ENCODE measurements at regions not wholly inside any gene's neighbourhood (a gene's known extent, or its start where the extent isn't known, plus 50 kb on each side); places are given as distances from the start of the nearest gene placed in this dataset.

GRCh38 chr6:92848901-92849300, 570.5 kb downstream of the EPHA7 start:
- no peak overlapping the region for H3K4me3 ChIP-seq (ENCODE audit: low read length in 3 of 3)
- no peaks in the 10 kb centered on the region for H3K36me3 ChIP-seq (ENCODE audit: control insufficient read depth in 3 of 3, insufficient read depth in 3 of 3, low read length in 3 of 3)
- no peak overlapping the region for H3K27ac ChIP-seq (ENCODE audit: low read depth, low read length)
- H3K9me3 ChIP-seq (ENCODE audit: control insufficient read depth in 3 of 3, low read length in 3 of 3), result no peaks in the 10 kb centered on the region
- no peaks in the 10 kb centered on the region for H3K4me1 ChIP-seq (ENCODE audit: control insufficient read depth in 3 of 3, insufficient read depth in 3 of 3, low read length in 3 of 3)
- no peak overlapping the region for H3K9ac ChIP-seq (ENCODE audit: low read depth in 1 of 3, low read length in 3 of 3)
- no peaks in the 10 kb centered on the region for H3K27me3 ChIP-seq (ENCODE audit: control insufficient read depth in 3 of 3, insufficient read depth in 3 of 3, low read length in 3 of 3)

- no peaks in the 10 kb centered on the region for H3K9me3 ChIP-seq (ENCODE audit: control insufficient read depth in 3 of 3, low read length in 3 of 3)
- no peaks in the 10 kb centered on the region for H3K4me1 ChIP-seq (ENCODE audit: control insufficient read depth in 3 of 3, insufficient read depth in 3 of 3, low read length in 3 of 3)
- no peak overlapping the region for H3K9ac ChIP-seq (ENCODE audit: low read depth in 1 of 3, low read length in 3 of 3)
- no peaks in the 10 kb centered on the region for H3K36me3 ChIP-seq (ENCODE audit: control insufficient read depth in 3 of 3, insufficient read depth in 3 of 3, low read length in 3 of 3)
- no peaks in the 10 kb centered on the region for H3K27me3 ChIP-seq (ENCODE audit: control insufficient read depth in 3 of 3, insufficient read depth in 3 of 3, low read length in 3 of 3)
- H3K27ac ChIP-seq (ENCODE audit: low read depth, low read length), result no peak overlapping the region
- no peak overlapping the region for H3K4me3 ChIP-seq (ENCODE audit: low read length in 3 of 3)
Measured at GRCh38 chr6:92848459-92848858, 570.9 kb downstream of the EPHA7 start.

- Histone ChIP-seq H3K36me3 (ENCODE audit: control insufficient read depth in 3 of 3, insufficient read depth in 3 of 3, low read length in 3 of 3) (no peaks in the 10 kb centered on the region), H3K27ac (ENCODE audit: low read depth, low read length) (no peak overlapping the region), H3K27me3 (ENCODE audit: control insufficient read depth in 3 of 3, insufficient read depth in 3 of 3, low read length in 3 of 3) (no peaks in the 10 kb centered on the region), H3K4me1 (ENCODE audit: control insufficient read depth in 3 of 3, insufficient read depth in 3 of 3, low read length in 3 of 3) (no peaks in the 10 kb centered on the region), H3K9ac (ENCODE audit: low read depth in 1 of 3, low read length in 3 of 3) (no peak overlapping the region), H3K4me3 (ENCODE audit: low read length in 3 of 3) (no peak overlapping the region), H3K9me3 (ENCODE audit: control insufficient read depth in 3 of 3, low read length in 3 of 3) (no peaks in the 10 kb centered on the region)
Measured at GRCh38 chr6:92847988-92848387, 571.4 kb downstream of the EPHA7 start.

GRCh38 chr6:92840246-92840930, 579.0 kb downstream of the EPHA7 start:
- H3K36me3 ChIP-seq (ENCODE audit: control insufficient read depth in 3 of 3, insufficient read depth in 3 of 3, low read length in 3 of 3), result no peaks in the 10 kb centered on the region

GRCh38 chr6:92828788-92829187, 590.6 kb downstream of the EPHA7 start:
- H3K9me3 ChIP-seq (ENCODE audit: control insufficient read depth in 3 of 3, low read length in 3 of 3), result no peaks in the 10 kb centered on the region
- H3K27ac ChIP-seq (ENCODE audit: low read depth, low read length), result no peak overlapping the region
- no peaks in the 10 kb centered on the region for H3K4me1 ChIP-seq (ENCODE audit: control insufficient read depth in 3 of 3, insufficient read depth in 3 of 3, low read length in 3 of 3)
- H3K27me3 ChIP-seq (ENCODE audit: control insufficient read depth in 3 of 3, insufficient read depth in 3 of 3, low read length in 3 of 3), result no peaks in the 10 kb centered on the region
- no peak overlapping the region for H3K9ac ChIP-seq (ENCODE audit: low read depth in 1 of 3, low read length in 3 of 3)
- H3K36me3 ChIP-seq (ENCODE audit: control insufficient read depth in 3 of 3, insufficient read depth in 3 of 3, low read length in 3 of 3), result no peaks in the 10 kb centered on the region
- H3K4me3 ChIP-seq (ENCODE audit: low read length in 3 of 3), result no peak overlapping the region

More at GRCh38 chr6:92840246-92840930, 579.0 kb downstream of the EPHA7 start:
- no peak overlapping the region for H3K4me3 ChIP-seq (ENCODE audit: low read length in 3 of 3)
- no peak overlapping the region for H3K27ac ChIP-seq (ENCODE audit: low read depth, low read length)
- H3K9me3 ChIP-seq (ENCODE audit: control insufficient read depth in 3 of 3, low read length in 3 of 3), result no peaks in the 10 kb centered on the region
- no peak overlapping the region for H3K9ac ChIP-seq (ENCODE audit: low read depth in 1 of 3, low read length in 3 of 3)
- H3K27me3 ChIP-seq (ENCODE audit: control insufficient read depth in 3 of 3, insufficient read depth in 3 of 3, low read length in 3 of 3), result no peaks in the 10 kb centered on the region
- H3K4me1 ChIP-seq (ENCODE audit: control insufficient read depth in 3 of 3, insufficient read depth in 3 of 3, low read length in 3 of 3), result no peaks in the 10 kb centered on the region

- Histone ChIP-seq H3K4me3 (ENCODE audit: low read length in 3 of 3) (no peak overlapping the region), H3K27me3 (ENCODE audit: control insufficient read depth in 3 of 3, insufficient read depth in 3 of 3, low read length in 3 of 3) (no peaks in the 10 kb centered on the region), H3K4me1 (ENCODE audit: control insufficient read depth in 3 of 3, insufficient read depth in 3 of 3, low read length in 3 of 3) (no peaks in the 10 kb centered on the region), H3K9ac (ENCODE audit: low read depth in 1 of 3, low read length in 3 of 3) (no peak overlapping the region), H3K27ac (ENCODE audit: low read depth, low read length) (no peak overlapping the region), H3K36me3 (ENCODE audit: control insufficient read depth in 3 of 3, insufficient read depth in 3 of 3, low read length in 3 of 3) (no peaks in the 10 kb centered on the region), H3K9me3 (ENCODE audit: control insufficient read depth in 3 of 3, low read length in 3 of 3) (no peaks in the 10 kb centered on the region)
Measured at GRCh38 chr6:92827104-92827503, 592.3 kb downstream of the EPHA7 start.

- no peaks in the 10 kb centered on the region for H3K4me1 ChIP-seq (ENCODE audit: control insufficient read depth in 3 of 3, insufficient read depth in 3 of 3, low read length in 3 of 3)
- no peak overlapping the region for H3K9ac ChIP-seq (ENCODE audit: low read depth in 1 of 3, low read length in 3 of 3)
- no peak overlapping the region for H3K4me3 ChIP-seq (ENCODE audit: low read length in 3 of 3)
- H3K27me3 ChIP-seq (ENCODE audit: control insufficient read depth in 3 of 3, insufficient read depth in 3 of 3, low read length in 3 of 3), result no peaks in the 10 kb centered on the region
- H3K9me3 ChIP-seq (ENCODE audit: control insufficient read depth in 3 of 3, low read length in 3 of 3), result no peaks in the 10 kb centered on the region
- H3K36me3 ChIP-seq (ENCODE audit: control insufficient read depth in 3 of 3, insufficient read depth in 3 of 3, low read length in 3 of 3), result no peaks in the 10 kb centered on the region
- no peak overlapping the region for H3K27ac ChIP-seq (ENCODE audit: low read depth, low read length)
Measured at GRCh38 chr6:92826633-92827032, 592.7 kb downstream of the EPHA7 start.

GRCh38 chr6:92822222-92822621, 597.1 kb downstream of the EPHA7 start:
- H3K27me3 ChIP-seq (ENCODE audit: control insufficient read depth in 3 of 3, insufficient read depth in 3 of 3, low read length in 3 of 3), result no peaks in the 10 kb centered on the region
- H3K27ac ChIP-seq (ENCODE audit: low read depth, low read length), result no peak overlapping the region
- no peaks in the 10 kb centered on the region for H3K4me1 ChIP-seq (ENCODE audit: control insufficient read depth in 3 of 3, insufficient read depth in 3 of 3, low read length in 3 of 3)
- H3K9me3 ChIP-seq (ENCODE audit: control insufficient read depth in 3 of 3, low read length in 3 of 3), result no peaks in the 10 kb centered on the region
- H3K36me3 ChIP-seq (ENCODE audit: control insufficient read depth in 3 of 3, insufficient read depth in 3 of 3, low read length in 3 of 3), result no peaks in the 10 kb centered on the region
- no peak overlapping the region for H3K9ac ChIP-seq (ENCODE audit: low read depth in 1 of 3, low read length in 3 of 3)
- no peak overlapping the region for H3K4me3 ChIP-seq (ENCODE audit: low read length in 3 of 3)

- no peaks in the 10 kb centered on the region for H3K4me1 ChIP-seq (ENCODE audit: control insufficient read depth in 3 of 3, insufficient read depth in 3 of 3, low read length in 3 of 3)
- no peak overlapping the region for H3K4me3 ChIP-seq (ENCODE audit: low read length in 3 of 3)
- no peaks in the 10 kb centered on the region for H3K9me3 ChIP-seq (ENCODE audit: control insufficient read depth in 3 of 3, low read length in 3 of 3)
Measured at GRCh38 chr6:92820601-92821000, 598.8 kb downstream of the EPHA7 start.

GRCh38 chr6:92810913-92811312, 608.4 kb downstream of the EPHA7 start:
- H3K36me3 ChIP-seq (ENCODE audit: control insufficient read depth in 3 of 3, insufficient read depth in 3 of 3, low read length in 3 of 3), result no peaks in the 10 kb centered on the region
- no peaks in the 10 kb centered on the region for H3K9me3 ChIP-seq (ENCODE audit: control insufficient read depth in 3 of 3, low read length in 3 of 3)
- H3K4me1 ChIP-seq (ENCODE audit: control insufficient read depth in 3 of 3, insufficient read depth in 3 of 3, low read length in 3 of 3), result no peaks in the 10 kb centered on the region
- no peaks in the 10 kb centered on the region for H3K27me3 ChIP-seq (ENCODE audit: control insufficient read depth in 3 of 3, insufficient read depth in 3 of 3, low read length in 3 of 3)
- H3K27ac ChIP-seq (ENCODE audit: low read depth, low read length), result no peak overlapping the region
- H3K9ac ChIP-seq (ENCODE audit: low read depth in 1 of 3, low read length in 3 of 3), result no peak overlapping the region
- no peak overlapping the region for H3K4me3 ChIP-seq (ENCODE audit: low read length in 3 of 3)

More at GRCh38 chr6:92820601-92821000, 598.8 kb downstream of the EPHA7 start:
- Histone ChIP-seq H3K36me3 (ENCODE audit: control insufficient read depth in 3 of 3, insufficient read depth in 3 of 3, low read length in 3 of 3) (no peaks in the 10 kb centered on the region), H3K27me3 (ENCODE audit: control insufficient read depth in 3 of 3, insufficient read depth in 3 of 3, low read length in 3 of 3) (no peaks in the 10 kb centered on the region), H3K27ac (ENCODE audit: low read depth, low read length) (no peak overlapping the region), H3K9ac (ENCODE audit: low read depth in 1 of 3, low read length in 3 of 3) (no peak overlapping the region)

Data from skeletal muscle tissue (tissue), 3 donors.